ENCODE measurements at regions not wholly inside any gene's neighbourhood (a gene's known extent, or its start where the extent isn't known, plus 50 kb on each side); places are given as distances from the start of the nearest gene placed in this dataset.

GRCh38 chrX:99468993-99469392 lies 941.1 kb downstream of the PCDH19 start:
- DNase-seq: no peak
- Histone ChIP-seq H3K27me3 (ENCODE audit: insufficient read depth, low read length, poor library complexity, severe bottlenecking) (no peaks in the 10 kb centered on the region), H3K36me3 (ENCODE audit: insufficient read depth, low read length) (no peaks in the 10 kb centered on the region), H3K27ac (ENCODE audit: low read depth, low read length) (no peak overlapping the region), H3K4me1 (ENCODE audit: insufficient read depth, low read length) (no peaks in the 10 kb centered on the region), H3K9me3 (ENCODE audit: low read length) (no peaks in the 10 kb centered on the region), H3K4me3 (ENCODE audit: low read length) (no peak overlapping the region)
- POLR2A ChIA-PET: no interaction called here
- Mint-ChIP-seq H3K27ac (no peak overlapping the region), H3K4me3 (no peak overlapping the region), H3K9me3 (peaks cover 0 to 8% (median 2%) of the 10 kb centered on the region in 5 donors), H3K36me3 (no peaks in the 10 kb centered on the region), H3K27me3 (no peaks in the 10 kb centered on the region), H3K4me1 (no peaks in the 10 kb centered on the region)
- CTCF ChIA-PET: no interaction called here

- H3K27ac Mint-ChIP-seq: no peak overlapping the region
- no peaks in the 10 kb centered on the region for H3K36me3 Mint-ChIP-seq
- ChIA-PET CTCF (no interaction called here), POLR2A (no interaction called here)
- no peaks in the 10 kb centered on the region for H3K27me3 ChIP-seq (ENCODE audit: insufficient read depth, low read length, poor library complexity, severe bottlenecking)
- H3K4me1 Mint-ChIP-seq: no peaks in the 10 kb centered on the region
- no peaks in the 10 kb centered on the region for H3K4me1 ChIP-seq (ENCODE audit: insufficient read depth, low read length)
- H3K9me3 ChIP-seq (ENCODE audit: low read length): no peaks in the 10 kb centered on the region
- H3K9me3 Mint-ChIP-seq: peaks cover 0 to 9% (median 4%) of the 10 kb centered on the region in 5 donors
- no peak for DNase-seq
- no peaks in the 10 kb centered on the region for H3K36me3 ChIP-seq (ENCODE audit: insufficient read depth, low read length)
- H3K4me3 Mint-ChIP-seq: no peak overlapping the region
- no peak overlapping the region for H3K4me3 ChIP-seq (ENCODE audit: low read length)
- H3K27ac ChIP-seq (ENCODE audit: low read depth, low read length): no peak overlapping the region
- H3K27me3 Mint-ChIP-seq: no peaks in the 10 kb centered on the region
These were observed 948.9 kb downstream of the PCDH19 start for GRCh38 chrX:99461223-99461622.

- peaks cover 0 to 8% (median 0%) of the 10 kb centered on the region in 5 donors for H3K9me3 Mint-ChIP-seq
- H3K27me3 Mint-ChIP-seq: no peaks in the 10 kb centered on the region
- POLR2A ChIA-PET: no interaction called here
- Histone ChIP-seq H3K27me3 (ENCODE audit: insufficient read depth, low read length, poor library complexity, severe bottlenecking) (no peaks in the 10 kb centered on the region), H3K9me3 (ENCODE audit: low read length) (no peaks in the 10 kb centered on the region), H3K4me1 (ENCODE audit: insufficient read depth, low read length) (no peaks in the 10 kb centered on the region), H3K36me3 (ENCODE audit: insufficient read depth, low read length) (no peaks in the 10 kb centered on the region), H3K27ac (ENCODE audit: low read depth, low read length) (no peak overlapping the region), H3K4me3 (ENCODE audit: low read length) (no peak overlapping the region)
- CTCF ChIA-PET: no interaction called here
- H3K27ac Mint-ChIP-seq: no peak overlapping the region
- no peak for DNase-seq
- no peaks in the 10 kb centered on the region for H3K4me1 Mint-ChIP-seq
- H3K4me3 Mint-ChIP-seq: no peak overlapping the region
- H3K36me3 Mint-ChIP-seq: no peaks in the 10 kb centered on the region
These were observed 964.7 kb downstream of the PCDH19 start for GRCh38 chrX:99445336-99445735.

GRCh38 chrX:99421796-99422195 lies 988.3 kb downstream of the PCDH19 start:
- H3K4me3 ChIP-seq (ENCODE audit: low read length): no peak overlapping the region
- ChIA-PET CTCF (no interaction called here), POLR2A (no interaction called here)
- no peak overlapping the region for H3K27ac ChIP-seq (ENCODE audit: low read depth, low read length)
- H3K36me3 Mint-ChIP-seq: no peaks in the 10 kb centered on the region
- H3K4me1 ChIP-seq (ENCODE audit: insufficient read depth, low read length): no peaks in the 10 kb centered on the region
- no peak for DNase-seq
- no peak overlapping the region for H3K27ac Mint-ChIP-seq
- H3K36me3 ChIP-seq (ENCODE audit: insufficient read depth, low read length): no peaks in the 10 kb centered on the region
- H3K4me3 Mint-ChIP-seq: no peak overlapping the region
- no peaks in the 10 kb centered on the region for H3K9me3 ChIP-seq (ENCODE audit: low read length)
- H3K9me3 Mint-ChIP-seq: peaks cover 2 to 5% (median 4%) of the 10 kb centered on the region in 5 donors
- no peaks in the 10 kb centered on the region for H3K27me3 ChIP-seq (ENCODE audit: insufficient read depth, low read length, poor library complexity, severe bottlenecking)
- H3K27me3 Mint-ChIP-seq: peaks cover 0 to 6% of the 10 kb centered on the region in 2 donors
- H3K4me1 Mint-ChIP-seq: no peaks in the 10 kb centered on the region

GRCh38 chrX:99415470-99415869 lies 994.6 kb downstream of the PCDH19 start:
- no peak for DNase-seq
- CTCF ChIA-PET: no interaction called here
- H3K36me3 ChIP-seq (ENCODE audit: insufficient read depth, low read length): no peaks in the 10 kb centered on the region
- Mint-ChIP-seq H3K4me3 (no peak overlapping the region), H3K4me1 (no peaks in the 10 kb centered on the region), H3K27ac (no peak overlapping the region), H3K27me3 (no peaks in the 10 kb centered on the region), H3K36me3 (no peaks in the 10 kb centered on the region), H3K9me3 (peaks cover 0 to 1% (median 0%) of the 10 kb centered on the region in 5 donors)
- no peaks in the 10 kb centered on the region for H3K27me3 ChIP-seq (ENCODE audit: insufficient read depth, low read length, poor library complexity, severe bottlenecking)
- no peak overlapping the region for H3K4me3 ChIP-seq (ENCODE audit: low read length)
- no peaks in the 10 kb centered on the region for H3K4me1 ChIP-seq (ENCODE audit: insufficient read depth, low read length)
- H3K9me3 ChIP-seq (ENCODE audit: low read length): no peaks in the 10 kb centered on the region
- POLR2A ChIA-PET: no interaction called here
- H3K27ac ChIP-seq (ENCODE audit: low read depth, low read length): no peak overlapping the region

- no peaks in the 10 kb centered on the region for H3K36me3 Mint-ChIP-seq
- no peaks in the 10 kb centered on the region for H3K27me3 Mint-ChIP-seq
- H3K4me1 Mint-ChIP-seq: no peaks in the 10 kb centered on the region
- Histone ChIP-seq H3K27ac (ENCODE audit: low read depth, low read length) (no peak overlapping the region), H3K36me3 (ENCODE audit: insufficient read depth, low read length) (no peaks in the 10 kb centered on the region), H3K4me3 (ENCODE audit: low read length) (no peak overlapping the region), H3K9me3 (ENCODE audit: low read length) (no peaks in the 10 kb centered on the region), H3K27me3 (ENCODE audit: insufficient read depth, low read length, poor library complexity, severe bottlenecking) (no peaks in the 10 kb centered on the region), H3K4me1 (ENCODE audit: insufficient read depth, low read length) (no peaks in the 10 kb centered on the region)
- DNase-seq: no peak
- H3K4me3 Mint-ChIP-seq: no peak overlapping the region
- H3K9me3 Mint-ChIP-seq: no peaks in the 10 kb centered on the region
- ChIA-PET CTCF (no interaction called here), POLR2A (no interaction called here)
- no peak overlapping the region for H3K27ac Mint-ChIP-seq
These were observed 996.8 kb downstream of the PCDH19 start for GRCh38 chrX:99413317-99413716.

- Mint-ChIP-seq H3K36me3 (no peaks in the 10 kb centered on the region), H3K9me3 (peaks cover 0 to 5% (median 0%) of the 10 kb centered on the region in 5 donors), H3K4me1 (no peaks in the 10 kb centered on the region), H3K27ac (no peak overlapping the region), H3K27me3 (no peaks in the 10 kb centered on the region), H3K4me3 (no peak overlapping the region)
- H3K36me3 ChIP-seq (ENCODE audit: insufficient read depth, low read length): no peaks in the 10 kb centered on the region
- POLR2A ChIA-PET: no interaction called here
- H3K27me3 ChIP-seq (ENCODE audit: insufficient read depth, low read length, poor library complexity, severe bottlenecking): no peaks in the 10 kb centered on the region
- no peak overlapping the region for H3K4me3 ChIP-seq (ENCODE audit: low read length)
- H3K27ac ChIP-seq (ENCODE audit: low read depth, low read length): no peak overlapping the region
- H3K9me3 ChIP-seq (ENCODE audit: low read length): no peaks in the 10 kb centered on the region
- no peak for DNase-seq
- CTCF ChIA-PET: no interaction called here
- no peaks in the 10 kb centered on the region for H3K4me1 ChIP-seq (ENCODE audit: insufficient read depth, low read length)
These were observed 1011.5 kb downstream of the PCDH19 start for GRCh38 chrX:99398545-99398944.

GRCh38 chrX:99397879-99398278 lies 1012.2 kb downstream of the PCDH19 start:
- Histone ChIP-seq H3K4me3 (ENCODE audit: low read length) (no peak overlapping the region), H3K27ac (ENCODE audit: low read depth, low read length) (no peak overlapping the region), H3K27me3 (ENCODE audit: insufficient read depth, low read length, poor library complexity, severe bottlenecking) (no peaks in the 10 kb centered on the region), H3K9me3 (ENCODE audit: low read length) (no peaks in the 10 kb centered on the region), H3K4me1 (ENCODE audit: insufficient read depth, low read length) (no peaks in the 10 kb centered on the region), H3K36me3 (ENCODE audit: insufficient read depth, low read length) (no peaks in the 10 kb centered on the region)
- no peak overlapping the region for H3K27ac Mint-ChIP-seq
- DNase-seq: no peak
- H3K27me3 Mint-ChIP-seq: no peaks in the 10 kb centered on the region
- H3K4me1 Mint-ChIP-seq: no peaks in the 10 kb centered on the region
- H3K36me3 Mint-ChIP-seq: no peaks in the 10 kb centered on the region
- no peak overlapping the region for H3K4me3 Mint-ChIP-seq
- POLR2A ChIA-PET: no interaction called here
- CTCF ChIA-PET: no interaction called here
- H3K9me3 Mint-ChIP-seq: peaks cover 0 to 5% (median 0%) of the 10 kb centered on the region in 5 donors

- DNase-seq: no peak
- ChIA-PET POLR2A (no interaction called here), CTCF (no interaction called here)
- H3K4me1 ChIP-seq (ENCODE audit: insufficient read depth, low read length): no peaks in the 10 kb centered on the region
- Mint-ChIP-seq H3K9me3 (peaks cover 0 to 5% (median 0%) of the 10 kb centered on the region in 5 donors), H3K4me3 (no peak overlapping the region), H3K4me1 (no peaks in the 10 kb centered on the region), H3K27ac (no peak overlapping the region), H3K27me3 (no peaks in the 10 kb centered on the region), H3K36me3 (no peaks in the 10 kb centered on the region)
- no peak overlapping the region for H3K4me3 ChIP-seq (ENCODE audit: low read length)
- no peaks in the 10 kb centered on the region for H3K36me3 ChIP-seq (ENCODE audit: insufficient read depth, low read length)
- H3K9me3 ChIP-seq (ENCODE audit: low read length): no peaks in the 10 kb centered on the region
- no peak overlapping the region for H3K27ac ChIP-seq (ENCODE audit: low read depth, low read length)
- H3K27me3 ChIP-seq (ENCODE audit: insufficient read depth, low read length, poor library complexity, severe bottlenecking): no peaks in the 10 kb centered on the region
These were observed 1015.6 kb downstream of the PCDH19 start for GRCh38 chrX:99394456-99394855.
